Stimulated activated CD4-positive, alpha-beta T cell treated with anti-CD3 and anti-CD28 coated beads, Interleukin-1b, Interleukin-23, amount 100 ng/mL, for 1 hour (primary cell): ENCODE measurements at regions not wholly inside any gene's neighbourhood (a gene's known extent, or its start where the extent isn't known, plus 50 kb on each side); places are given as distances from the start of the nearest gene placed in this dataset.

Experiments
- DNase-seq, 2 donors: peaks; one replicate each; pipeline ENCODE4 v3.0.0-alpha.2; 2020; ENCODE audit warnings: low read depth in 2 of 2

GRCh38 chr4:181662383-181662782 is 580.8 kb upstream of the TENM3 start:
- DNase-seq, result no peak

GRCh38 chr4:181670506-181670905 is 572.7 kb upstream of the TENM3 start:
- DNase-seq, result no peak

- DNase-seq, result no peak
Observed at GRCh38 chr4:181671672-181672071, 571.5 kb upstream of the TENM3 start.

- DNase-seq, result no peak
Observed at GRCh38 chr4:181672751-181673150, 570.5 kb upstream of the TENM3 start.

GRCh38 chr4:181674315-181674875 is 568.8 kb upstream of the TENM3 start:
- DNase-seq, result no peak

- DNase-seq, result no peak
Observed at GRCh38 chr4:181676546-181676945, 566.7 kb upstream of the TENM3 start.

- no peak for DNase-seq
Observed at GRCh38 chr4:181677201-181677600, 566.0 kb upstream of the TENM3 start.

GRCh38 chr4:181677621-181678020 is 565.6 kb upstream of the TENM3 start:
- no peak for DNase-seq

GRCh38 chr4:181679754-181680153 is 563.4 kb upstream of the TENM3 start:
- DNase-seq, result no peak

GRCh38 chr4:181682367-181683047 is 560.7 kb upstream of the TENM3 start:
- DNase-seq, result no peak

GRCh38 chr4:181684310-181684709 is 558.9 kb upstream of the TENM3 start:
- no peak for DNase-seq

- DNase-seq, result no peak
Observed at GRCh38 chr4:181685461-181685860, 557.7 kb upstream of the TENM3 start.

GRCh38 chr4:181685911-181686310 is 557.3 kb upstream of the TENM3 start:
- DNase-seq, result no peak

- DNase-seq, result no peak
Observed at GRCh38 chr4:181687116-181687515, 556.1 kb upstream of the TENM3 start.

- no peak for DNase-seq
Observed at GRCh38 chr4:181688432-181688831, 554.8 kb upstream of the TENM3 start.

- no peak for DNase-seq
Observed at GRCh38 chr4:181688872-181689271, 554.3 kb upstream of the TENM3 start.

GRCh38 chr4:181690498-181690897 is 552.7 kb upstream of the TENM3 start:
- DNase-seq, result no peak

GRCh38 chr4:181692965-181693364 is 550.2 kb upstream of the TENM3 start:
- no peak for DNase-seq

GRCh38 chr4:181693517-181693916 is 549.7 kb upstream of the TENM3 start:
- no peak for DNase-seq

- no peak for DNase-seq
Observed at GRCh38 chr4:181698221-181698620, 545.0 kb upstream of the TENM3 start.

GRCh38 chr4:181701214-181701613 is 542.0 kb upstream of the TENM3 start:
- DNase-seq, result no peak

- no peak for DNase-seq
Observed at GRCh38 chr4:181701894-181702293, 541.3 kb upstream of the TENM3 start.

GRCh38 chr4:181702864-181703495 is 540.2 kb upstream of the TENM3 start:
- DNase-seq, result no peak
